SU-DHL-6 (cell line): ENCODE measurements at regions not wholly inside any gene's neighbourhood (a gene's known extent, or its start where the extent isn't known, plus 50 kb on each side); places are given as distances from the start of the nearest gene placed in this dataset.

ENCODE experiments used
- H2AFZ ChIP-seq: fragments of 200-600 bp; sonication (generic); 2 replicates; pipeline ENCODE4 v1.6.1; 2014; ENCODE audit warnings: low read depth, mild to moderate bottlenecking, moderate library complexity, mixed read lengths, antibody characterized with exemption, low read length; ENCODE audit not compliant: severe bottlenecking
- H3F3A ChIP-seq: fragments of 200-600 bp; shearing (Covaris generic); 2 replicates; pipeline ENCODE4 v1.6.0; 2016; ENCODE audit warnings: antibody characterized with exemption, mild to moderate bottlenecking; ENCODE audit not compliant: insufficient read depth
- H3K27ac ChIP-seq: fragments of 200-600 bp; sonication (generic); 2 replicates; pipeline ENCODE4 v1.5.1; 2016; ENCODE audit warnings: low read depth, mild to moderate bottlenecking, low read length, moderate library complexity, mixed read lengths
- H3K27me3 ChIP-seq: fragments of 200-600 bp; sonication (generic), shearing (Covaris generic); 2 replicates; pipeline ENCODE4 v1.6.0; 2014; ENCODE audit warnings: mild to moderate bottlenecking, low read length
- H3K36me3 ChIP-seq: fragments of 200-600 bp; sonication (generic); 2 replicates; pipeline ENCODE4 v1.6.1; 2014; ENCODE audit warnings: mild to moderate bottlenecking, low read length, mixed read lengths
- H3K4me2 ChIP-seq: fragments of 300-600, 200-600 bp; shearing (Covaris generic), sonication (generic); 2 replicates; pipeline ENCODE4 v1.6.0; 2014; ENCODE audit warnings: low read length, low read depth, mild to moderate bottlenecking; ENCODE audit not compliant: poor library complexity, severe bottlenecking
- H3K4me3 ChIP-seq: fragments of 200-600 bp; sonication (generic); 2 replicates; pipeline ENCODE4 v1.5.1; 2014; ENCODE audit warnings: antibody characterized with exemption, low read length, mild to moderate bottlenecking, mixed read lengths; ENCODE audit not compliant: insufficient read depth, poor library complexity, severe bottlenecking
- H3K79me2 ChIP-seq: fragments of 200-600 bp; sonication (generic); 2 replicates; pipeline ENCODE4 v1.6.1; 2014; ENCODE audit warnings: mild to moderate bottlenecking, low read length, moderate library complexity; ENCODE audit not compliant: insufficient read depth
- H3K9ac ChIP-seq: fragments of 200-600 bp; sonication (generic); 2 replicates; pipeline ENCODE4 v1.7.0; 2014; ENCODE audit warnings: mild to moderate bottlenecking, low read length
- H3K9me2 ChIP-seq: fragments of 200-600 bp; sonication (generic); replicated peaks from 2 replicates; pipeline ENCODE4 v1.6.1; 2014; ENCODE audit warnings: low read length; ENCODE audit not compliant: insufficient read depth
- H3K9me3 ChIP-seq: fragments of 200-600 bp; sonication (generic); 2 replicates; pipeline ENCODE4 v1.6.1; 2014; ENCODE audit warnings: low read length, mixed read lengths; ENCODE audit not compliant: insufficient read depth
- H4K20me1 ChIP-seq: fragments of 200-600 bp; sonication (generic); 2 replicates; pipeline ENCODE4 v1.6.1; 2014; ENCODE audit warnings: low read depth, mild to moderate bottlenecking, antibody characterized with exemption, low read length, moderate library complexity, mixed read lengths
- EZH2phosphoT487 ChIP-seq: fragments of 200-600 bp; sonication (generic), shearing (Covaris generic); conservative IDR thresholded peaks from 2 replicates; pipeline ENCODE4 v1.6.1; 2018; ENCODE audit warnings: mild to moderate bottlenecking, antibody characterized with exemption, low read length, moderate library complexity, mixed read lengths
- TF ChIP-seq, protein P1 (sequence below): fragments of 200-600 bp; sonication (generic); IDR thresholded peaks from one replicate; pipeline ENCODE4 v1.5.1; 2017; ENCODE audit warnings: antibody characterized with exemption, mild to moderate bottlenecking, low read length, moderate library complexity; ENCODE audit not compliant: insufficient read depth, poor library complexity, severe bottlenecking

DNA sequence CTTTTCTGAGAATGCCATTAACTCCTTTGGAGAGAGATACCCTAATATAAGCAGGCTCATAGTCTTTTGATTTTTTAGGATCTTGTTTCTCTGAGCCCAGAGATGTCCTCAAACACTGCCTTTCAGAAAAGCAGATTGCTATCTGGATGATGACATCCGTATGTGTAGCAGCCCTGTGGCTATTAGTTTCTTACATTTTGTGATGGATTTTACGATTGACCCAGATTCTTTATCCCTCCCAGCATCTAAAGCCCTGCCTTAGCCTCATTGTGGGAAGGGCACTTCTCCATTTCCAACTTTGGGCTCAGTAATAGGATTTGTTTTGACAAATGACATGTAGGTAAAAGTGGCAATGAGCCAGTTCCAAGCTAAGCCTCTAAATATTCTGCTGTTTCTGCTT lies 300.3 kb downstream of the TTLL7 start:
- TF ChIP-seq EZH2phosphoT487, result no peak
- TF ChIP-seq, protein P1, sequence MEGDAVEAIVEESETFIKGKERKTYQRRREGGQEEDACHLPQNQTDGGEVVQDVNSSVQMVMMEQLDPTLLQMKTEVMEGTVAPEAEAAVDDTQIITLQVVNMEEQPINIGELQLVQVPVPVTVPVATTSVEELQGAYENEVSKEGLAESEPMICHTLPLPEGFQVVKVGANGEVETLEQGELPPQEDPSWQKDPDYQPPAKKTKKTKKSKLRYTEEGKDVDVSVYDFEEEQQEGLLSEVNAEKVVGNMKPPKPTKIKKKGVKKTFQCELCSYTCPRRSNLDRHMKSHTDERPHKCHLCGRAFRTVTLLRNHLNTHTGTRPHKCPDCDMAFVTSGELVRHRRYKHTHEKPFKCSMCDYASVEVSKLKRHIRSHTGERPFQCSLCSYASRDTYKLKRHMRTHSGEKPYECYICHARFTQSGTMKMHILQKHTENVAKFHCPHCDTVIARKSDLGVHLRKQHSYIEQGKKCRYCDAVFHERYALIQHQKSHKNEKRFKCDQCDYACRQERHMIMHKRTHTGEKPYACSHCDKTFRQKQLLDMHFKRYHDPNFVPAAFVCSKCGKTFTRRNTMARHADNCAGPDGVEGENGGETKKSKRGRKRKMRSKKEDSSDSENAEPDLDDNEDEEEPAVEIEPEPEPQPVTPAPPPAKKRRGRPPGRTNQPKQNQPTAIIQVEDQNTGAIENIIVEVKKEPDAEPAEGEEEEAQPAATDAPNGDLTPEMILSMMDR, result no peak
- Histone ChIP-seq H3K36me3 (no peaks in the 10 kb centered on the region), H3F3A (no peaks in the 10 kb centered on the region), H4K20me1 (no peaks in the 10 kb centered on the region), H3K4me3 (no peak overlapping the region), H3K9me3 (peaks cover 3% of the 10 kb centered on the region; the same call in 1 of the 2 replicates), H2AFZ (no peak overlapping the region), H3K9me2 (no peaks in the 10 kb centered on the region), H3K9ac (no peak overlapping the region), H3K79me2 (no peaks in the 10 kb centered on the region), H3K4me2 (no peak overlapping the region), H3K27ac (no peak overlapping the region), H3K27me3 (no peaks in the 10 kb centered on the region)

DNA sequence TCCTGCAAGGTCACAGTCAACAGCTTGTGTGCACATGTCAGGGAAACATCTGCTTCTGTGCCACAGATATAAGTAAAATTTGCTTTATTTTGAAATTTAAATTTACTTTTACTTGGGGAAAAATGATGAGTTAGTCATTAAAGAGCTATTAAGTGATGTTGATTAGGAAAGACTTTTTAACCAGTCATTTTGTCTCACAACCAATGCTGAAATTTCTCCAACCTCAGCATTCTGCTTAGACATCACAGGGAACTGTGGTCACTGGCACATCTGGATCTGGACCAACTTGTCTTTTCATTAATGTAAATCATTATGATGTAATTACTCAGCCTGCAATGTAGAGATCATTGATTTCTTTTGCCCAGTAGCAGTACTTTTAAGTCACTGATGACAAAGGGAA lies 301.0 kb downstream of the TTLL7 start:
- Histone ChIP-seq H3K27ac (no peak overlapping the region), H3K27me3 (no peaks in the 10 kb centered on the region), H3K4me2 (no peak overlapping the region), H3K9me3 (peaks cover 3% of the 10 kb centered on the region; the same call in 1 of the 2 replicates), H3K9me2 (no peaks in the 10 kb centered on the region), H2AFZ (no peak overlapping the region), H3F3A (no peaks in the 10 kb centered on the region), H4K20me1 (no peaks in the 10 kb centered on the region), H3K4me3 (no peak overlapping the region), H3K36me3 (no peaks in the 10 kb centered on the region), H3K9ac (no peak overlapping the region), H3K79me2 (no peaks in the 10 kb centered on the region)
- TF ChIP-seq, protein P1, result no peak
- TF ChIP-seq EZH2phosphoT487, result no peak

DNA sequence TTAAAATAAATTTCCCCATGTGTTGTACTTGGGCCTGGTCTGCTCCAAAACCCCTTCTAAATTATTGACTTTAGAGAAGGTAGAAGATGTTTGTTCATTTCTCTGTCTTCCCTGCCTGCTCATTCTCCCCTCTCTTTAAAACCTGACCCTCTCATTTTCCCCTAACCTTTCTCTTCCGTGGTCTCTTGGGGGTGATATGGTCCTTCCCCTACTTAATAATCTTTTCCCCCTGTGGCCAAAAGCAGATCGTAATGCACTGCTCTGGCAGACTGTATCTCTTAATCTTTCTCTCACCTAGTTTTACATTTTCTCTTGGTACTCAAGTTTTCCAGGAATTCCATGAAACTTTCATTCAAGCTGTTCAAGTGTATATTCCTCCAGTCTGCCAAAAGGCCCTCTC lies 301.7 kb downstream of the TTLL7 start:
- Histone ChIP-seq H3K4me3 (no peak overlapping the region), H3K27ac (no peak overlapping the region), H3K9me3 (peaks cover 3% of the 10 kb centered on the region; the same call in 1 of the 2 replicates), H3K36me3 (no peaks in the 10 kb centered on the region), H3F3A (no peaks in the 10 kb centered on the region), H3K79me2 (no peaks in the 10 kb centered on the region), H3K9ac (no peak overlapping the region), H3K4me2 (no peak overlapping the region), H4K20me1 (no peaks in the 10 kb centered on the region), H3K27me3 (no peaks in the 10 kb centered on the region), H2AFZ (no peak overlapping the region), H3K9me2 (no peaks in the 10 kb centered on the region)
- TF ChIP-seq EZH2phosphoT487, result no peak
- TF ChIP-seq, protein P1, result no peak

GRCh38 chr1:83694449-83694848 lies 304.5 kb downstream of the TTLL7 start:
- no peak overlapping the region for H2AFZ ChIP-seq
- H3K79me2 ChIP-seq, result no peaks in the 10 kb centered on the region
- no peak overlapping the region for H3K9ac ChIP-seq
- no peak overlapping the region for H3K4me3 ChIP-seq
- TF ChIP-seq, protein P1, result no peak
- TF ChIP-seq EZH2phosphoT487, result no peak
- no peaks in the 10 kb centered on the region for H3K36me3 ChIP-seq
- no peaks in the 10 kb centered on the region for H3K27me3 ChIP-seq
- H3K27ac ChIP-seq, result no peak overlapping the region
- no peak overlapping the region for H3K4me2 ChIP-seq
- no peaks in the 10 kb centered on the region for H4K20me1 ChIP-seq
- H3K9me2 ChIP-seq, result no peaks in the 10 kb centered on the region
- no peaks in the 10 kb centered on the region for H3F3A ChIP-seq
- H3K9me3 ChIP-seq, result peaks cover 3% of the 10 kb centered on the region; the same call in 1 of the 2 replicates
